ENCODE measurements at regions not wholly inside any gene's neighbourhood (a gene's known extent, or its start where the extent isn't known, plus 50 kb on each side); places are given as distances from the start of the nearest gene placed in this dataset.

- H3K27me3 ChIP-seq (ENCODE audit: insufficient read depth in 3 of 3, low read length in 2 of 3): no peaks in the 10 kb centered on the region
- 35 to 48% (median 46%) methylated on average over 4 of the region's 4 CpGs for WGBS, 3 donors
- no peaks in the 10 kb centered on the region for H3K4me1 ChIP-seq
- intact Hi-C loops (cut with DNase I): no loop called here
- H3K4me3 ChIP-seq: no peak overlapping the region
- DNase-seq (no peak), ATAC-seq (no peak)
- no peak overlapping the region for H3K27ac ChIP-seq
- peaks cover 3% of the 10 kb centered on the region for H3K9me3 ChIP-seq
- TF ChIP-seq CTCF (IDR thresholded peaks at IDR 0.05): no peak
- H3K36me3 ChIP-seq (ENCODE audit: insufficient read depth in 1 of 2, low read depth in 1 of 2): no peaks in the 10 kb centered on the region
Observed at GRCh38 chr4:57404483-57404882, 294.3 kb upstream of the IGFBP7 start.

- no peaks in the 10 kb centered on the region for H3K4me1 ChIP-seq
- H3K4me3 ChIP-seq: no peak overlapping the region
- H3K9me3 ChIP-seq: peaks cover 3% of the 10 kb centered on the region
- no peak overlapping the region for H3K27ac ChIP-seq
- TF ChIP-seq CTCF (IDR thresholded peaks at IDR 0.05): no peak
- no peaks in the 10 kb centered on the region for H3K36me3 ChIP-seq (ENCODE audit: insufficient read depth in 1 of 2, low read depth in 1 of 2)
- WGBS, 3 donors: 85 to 88% (median 88%) methylated on average over 2 of the region's 2 CpGs
- no peaks in the 10 kb centered on the region for H3K27me3 ChIP-seq (ENCODE audit: insufficient read depth in 3 of 3, low read length in 2 of 3)
- ATAC-seq: no peak
- DNase-seq: no peak
- intact Hi-C loops (cut with DNase I): no loop called here
Observed at GRCh38 chr4:57403591-57403990, 293.4 kb upstream of the IGFBP7 start.

- DNase-seq: no peak
Observed at GRCh38 chr4:57401586-57401985, 291.4 kb upstream of the IGFBP7 start.

GRCh38 chr4:57378766-57379165 lies 268.6 kb upstream of the IGFBP7 start:
- H3K9me3 ChIP-seq: no peaks in the 10 kb centered on the region
- ATAC-seq: no peak
- intact Hi-C loops (cut with DNase I): no loop called here
- H3K4me3 ChIP-seq: no peak overlapping the region
- DNase-seq: no peak
- H3K27ac ChIP-seq: no peak overlapping the region
- no peaks in the 10 kb centered on the region for H3K4me1 ChIP-seq
- 91 to 98% (median 97%) methylated on average over 3 of the region's 3 CpGs for WGBS, 3 donors
- H3K27me3 ChIP-seq (ENCODE audit: insufficient read depth in 3 of 3, low read length in 2 of 3): no peaks in the 10 kb centered on the region
- no peaks in the 10 kb centered on the region for H3K36me3 ChIP-seq (ENCODE audit: insufficient read depth in 1 of 2, low read depth in 1 of 2)
- no peak for TF ChIP-seq CTCF (IDR thresholded peaks at IDR 0.05)

More at GRCh38 chr4:57401586-57401985, 291.4 kb upstream of the IGFBP7 start:
- intact Hi-C loops (cut with DNase I): no loop called here
- Histone ChIP-seq H3K9me3 (peaks cover 3% of the 10 kb centered on the region), H3K36me3 (ENCODE audit: insufficient read depth in 1 of 2, low read depth in 1 of 2) (no peaks in the 10 kb centered on the region), H3K27ac (no peak overlapping the region), H3K27me3 (ENCODE audit: insufficient read depth in 3 of 3, low read length in 2 of 3) (no peaks in the 10 kb centered on the region), H3K4me3 (no peak overlapping the region), H3K4me1 (no peaks in the 10 kb centered on the region)
- WGBS, 3 donors: 86 to 92% (median 90%) methylated on average over 4 of the region's 4 CpGs
- no peak for TF ChIP-seq CTCF (IDR thresholded peaks at IDR 0.05)
- ATAC-seq: no peak

- Histone ChIP-seq H3K9me3 (no peaks in the 10 kb centered on the region), H3K4me3 (no peak overlapping the region), H3K27me3 (ENCODE audit: insufficient read depth in 3 of 3, low read length in 2 of 3) (no peaks in the 10 kb centered on the region), H3K27ac (no peak overlapping the region), H3K36me3 (ENCODE audit: insufficient read depth in 1 of 2, low read depth in 1 of 2) (no peaks in the 10 kb centered on the region), H3K4me1 (no peaks in the 10 kb centered on the region)
- intact Hi-C loops (cut with DNase I): no loop called here
- WGBS, 3 donors: 85 to 100% (median 96%) methylated on average over 1 of the region's 1 CpG
- TF ChIP-seq CTCF (IDR thresholded peaks at IDR 0.05): no peak
- DNase-seq: no peak
- no peak for ATAC-seq
Observed at GRCh38 chr4:57374866-57375595, 264.8 kb upstream of the IGFBP7 start.

Data from psoas muscle (tissue), 7 donors.